ENCODE measurements at regions not wholly inside any gene's neighbourhood (a gene's known extent, or its start where the extent isn't known, plus 50 kb on each side); places are given as distances from the start of the nearest gene placed in this dataset.
"Not testable (repeated sequence)": the region's sequence is repeated elsewhere in the genome, so short reads cannot be mapped to it uniquely, and the experiment has no call there.

- DNase-seq (ENCODE audit: low spot score); ATAC-seq; H3K27me3 ChIP-seq (ENCODE audit: insufficient read depth); H3K27ac Mint-ChIP-seq; H4K20me1 ChIP-seq (replicated peaks; ENCODE audit: insufficient read depth); H3K4me2 ChIP-seq; H3K4me3 ChIP-seq; H3K79me2 ChIP-seq (replicated peaks; ENCODE audit: insufficient read depth); H3K36me3 ChIP-seq (ENCODE audit: insufficient read depth); H3K36me3 Mint-ChIP-seq (ENCODE audit: low read depth); H3K27me3 Mint-ChIP-seq (ENCODE audit: insufficient read depth, low read depth, poor library complexity); H3K4me1 Mint-ChIP-seq; H3F3A ChIP-seq (replicated peaks; ENCODE audit: low read depth); H2AFZ ChIP-seq; H3K4me3 Mint-ChIP-seq; H3K27ac ChIP-seq (ENCODE audit: low read depth); H3K4me1 ChIP-seq (ENCODE audit: insufficient read depth); H3K9me2 ChIP-seq (ENCODE audit: insufficient read depth): not testable (repeated sequence)
- peaks cover 66% of the 10 kb centered on the region for H3K9me3 Mint-ChIP-seq
These were observed 505.2 kb downstream of the RPIA start for GRCh38 chr2:89196719-89197118.

GRCh38 chr2:89198026-89198425, 506.6 kb downstream of the RPIA start:
- H3K9me2 ChIP-seq (ENCODE audit: insufficient read depth); H3K27ac Mint-ChIP-seq; ATAC-seq; H3F3A ChIP-seq (replicated peaks; ENCODE audit: low read depth); H3K4me3 ChIP-seq; H3K27me3 Mint-ChIP-seq (ENCODE audit: insufficient read depth, low read depth, poor library complexity); H2AFZ ChIP-seq; H3K27ac ChIP-seq (ENCODE audit: low read depth); H3K4me3 Mint-ChIP-seq; H3K27me3 ChIP-seq (ENCODE audit: insufficient read depth); H3K4me1 Mint-ChIP-seq; H3K36me3 ChIP-seq (ENCODE audit: insufficient read depth); H3K36me3 Mint-ChIP-seq (ENCODE audit: low read depth); H3K79me2 ChIP-seq (replicated peaks; ENCODE audit: insufficient read depth); H3K4me1 ChIP-seq (ENCODE audit: insufficient read depth); H4K20me1 ChIP-seq (replicated peaks; ENCODE audit: insufficient read depth): not testable (repeated sequence)
- peak; percentile 52 for DNase-seq (ENCODE audit: low spot score)
- peaks cover 65% of the 10 kb centered on the region for H3K9me3 Mint-ChIP-seq
- peak overlapping the region; percentile 7; the same call in 1 of the 2 replicates for H3K4me2 ChIP-seq

- H3K4me1 Mint-ChIP-seq; H3K36me3 ChIP-seq (ENCODE audit: insufficient read depth); H3K27me3 ChIP-seq (ENCODE audit: insufficient read depth); H3K4me2 ChIP-seq; H3K36me3 Mint-ChIP-seq (ENCODE audit: low read depth); H3K27ac ChIP-seq (ENCODE audit: low read depth); H3K27me3 Mint-ChIP-seq (ENCODE audit: insufficient read depth, low read depth, poor library complexity); H3K27ac Mint-ChIP-seq; ATAC-seq; H3K4me3 ChIP-seq; H4K20me1 ChIP-seq (replicated peaks; ENCODE audit: insufficient read depth); H3K9me2 ChIP-seq (ENCODE audit: insufficient read depth); H3K79me2 ChIP-seq (replicated peaks; ENCODE audit: insufficient read depth); H3K4me1 ChIP-seq (ENCODE audit: insufficient read depth); DNase-seq (ENCODE audit: low spot score); H2AFZ ChIP-seq; H3F3A ChIP-seq (replicated peaks; ENCODE audit: low read depth); H3K4me3 Mint-ChIP-seq: not testable (repeated sequence)
- H3K9me3 Mint-ChIP-seq, result peaks cover 65% of the 10 kb centered on the region
These were observed 508.2 kb downstream of the RPIA start for GRCh38 chr2:89199453-89200246.

GRCh38 chr2:89200247-89200527, 508.7 kb downstream of the RPIA start:
- not testable (repeated sequence) for H3K36me3 ChIP-seq (ENCODE audit: insufficient read depth); H3K9me2 ChIP-seq (ENCODE audit: insufficient read depth); H3K4me3 ChIP-seq; H3K4me1 ChIP-seq (ENCODE audit: insufficient read depth); H3K27ac ChIP-seq (ENCODE audit: low read depth); H2AFZ ChIP-seq; H3K4me3 Mint-ChIP-seq; H3F3A ChIP-seq (replicated peaks; ENCODE audit: low read depth); H3K4me2 ChIP-seq; H3K27ac Mint-ChIP-seq; H4K20me1 ChIP-seq (replicated peaks; ENCODE audit: insufficient read depth); H3K27me3 Mint-ChIP-seq (ENCODE audit: insufficient read depth, low read depth, poor library complexity); DNase-seq (ENCODE audit: low spot score); H3K79me2 ChIP-seq (replicated peaks; ENCODE audit: insufficient read depth); ATAC-seq; H3K36me3 Mint-ChIP-seq (ENCODE audit: low read depth); H3K4me1 Mint-ChIP-seq; H3K27me3 ChIP-seq (ENCODE audit: insufficient read depth)
- H3K9me3 Mint-ChIP-seq, result peaks cover 62% of the 10 kb centered on the region

- peaks cover 63% of the 10 kb centered on the region for H3K9me3 Mint-ChIP-seq
- H3K27me3 ChIP-seq (ENCODE audit: insufficient read depth); H3K27ac Mint-ChIP-seq; H3K4me3 ChIP-seq; H3K4me2 ChIP-seq; ATAC-seq; DNase-seq (ENCODE audit: low spot score); H3K4me1 ChIP-seq (ENCODE audit: insufficient read depth); H3F3A ChIP-seq (replicated peaks; ENCODE audit: low read depth); H3K36me3 ChIP-seq (ENCODE audit: insufficient read depth); H3K4me3 Mint-ChIP-seq; H3K27me3 Mint-ChIP-seq (ENCODE audit: insufficient read depth, low read depth, poor library complexity); H3K79me2 ChIP-seq (replicated peaks; ENCODE audit: insufficient read depth); H3K9me2 ChIP-seq (ENCODE audit: insufficient read depth); H3K27ac ChIP-seq (ENCODE audit: low read depth); H2AFZ ChIP-seq; H4K20me1 ChIP-seq (replicated peaks; ENCODE audit: insufficient read depth); H3K36me3 Mint-ChIP-seq (ENCODE audit: low read depth); H3K4me1 Mint-ChIP-seq: not testable (repeated sequence)
These were observed 511.0 kb downstream of the RPIA start for GRCh38 chr2:89202518-89202917.
